K562 (cell line): ENCODE measurements at regions not wholly inside any gene's neighbourhood (a gene's known extent, or its start where the extent isn't known, plus 50 kb on each side); places are given as distances from the start of the nearest gene placed in this dataset.
A peak's percentile ranks its signal among the peaks of the same experiment; 100 is the strongest.

Experiments
- ATAC-seq: fragments of 200-7000 bp; cut with Tn5 transposase; 3 replicates; pipeline ENCODE4 v1.9.1; 2020; ENCODE audit warnings: moderate library complexity
- BruUV-seq: library from RNA; stranded (reverse); fragments of 400-500 nt; replicated peaks from 2 replicates; lab custom pipeline; 2021; lab: Mats Ljungman, UMichigan
- CTCF ChIA-PET: fragments of 300-600 bp; formaldehyde crosslinking; extraction: SDS; loops from one replicate; lab custom pipeline; 2021; ENCODE audit warnings: low intra/inter-chr PET ratio; lab: Yijun Ruan, JAX
- POLR2A ChIA-PET: fragments of 300-600, 350-650 bp; sonication (Branson Sonifier 250); formaldehyde crosslinking; extraction: SDS; loops from one replicate; lab custom pipeline; 2021; ENCODE audit warnings: antibody characterized with exemption, inconsistent platforms; lab: Yijun Ruan, JAX
- DNase-seq, 4 experiments: peaks; one replicate each; pipeline versions ENCODE4 v3.0.0 to v3.0.0-alpha.2; 2011 to 2018; ENCODE audit warnings: low spot score in 3 of 4, mixed read lengths in 3 of 4; ENCODE audit errors: extremely low read depth in 1 of 4
- FAIRE-seq: peaks from 2 replicates; lab custom pipeline; 2011; peaks lifted over from hg19 to GRCh38; lab: Jason Lieb, UNC
- H2AFZ ChIP-seq: 2 replicates; pipeline ENCODE4 v1.6.0; 2011; ENCODE audit warnings: low read depth, low read length, control low read depth, inconsistent platforms
- H3K27ac ChIP-seq: fragments of 200-600 bp; 3 replicates; pipeline ENCODE4 v1.8.0; 2011; ENCODE audit warnings: low read depth, mild to moderate bottlenecking, control low read depth, inconsistent platforms, low read length, moderate library complexity, mixed read lengths; ENCODE audit errors: extremely low read depth
- H3K27me3 ChIP-seq, 2 experiments: fragments of 300-600 bp in 1 of 2; 2 replicates in 1 of 2; 3 replicates in 1 of 2; pipeline versions ENCODE4 v1.6.0 to v1.8.0; 2011; ENCODE audit warnings: inconsistent platforms in 2 of 2, low read length in 2 of 2, mild to moderate bottlenecking in 1 of 2, mixed read lengths in 1 of 2, moderate library complexity in 1 of 2; ENCODE audit not compliant: control insufficient read depth in 2 of 2, insufficient read depth in 2 of 2
- H3K36me3 ChIP-seq: fragments of 300-600 bp; 3 replicates; pipeline ENCODE4 v1.8.0; 2011; ENCODE audit warnings: mild to moderate bottlenecking, low read length, inconsistent platforms; ENCODE audit not compliant: control insufficient read depth, insufficient read depth
- H3K4me1 ChIP-seq, 2 experiments: fragments of 200-600 bp in 1 of 2; replicated peaks in 1 of 2; 2 replicates in 1 of 2; 3 replicates in 1 of 2; pipeline versions ENCODE4 v1.5.1 to v1.8.0; 2011; ENCODE audit warnings: inconsistent platforms in 2 of 2, low read length in 2 of 2, mild to moderate bottlenecking in 1 of 2, mixed read lengths in 1 of 2, moderate library complexity in 1 of 2; ENCODE audit not compliant: control insufficient read depth in 2 of 2, insufficient read depth in 2 of 2
- H3K4me2 ChIP-seq: 2 replicates; pipeline ENCODE4 v1.6.1; 2011; ENCODE audit warnings: low read length, control low read depth, inconsistent platforms, mixed read lengths; ENCODE audit not compliant: insufficient read depth
- H3K4me3 ChIP-seq: fragments of 200-600 bp; sonication (generic), shearing (Covaris generic); 2 replicates; pipeline ENCODE4 v1.5.1; 2016; ENCODE audit warnings: control low read depth, inconsistent platforms
- H3K79me2 ChIP-seq: fragments of 200-600 bp; 3 replicates; pipeline ENCODE4 v1.8.0; 2011; ENCODE audit warnings: low read length, inconsistent platforms; ENCODE audit not compliant: control insufficient read depth, insufficient read depth
- H3K9ac ChIP-seq, 2 experiments: 2 replicates each; pipeline versions ENCODE4 v1.6.0 to v1.6.1; 2011; ENCODE audit warnings: low read depth in 2 of 2, low read length in 2 of 2, control low read depth in 1 of 2, inconsistent platforms in 1 of 2, mild to moderate bottlenecking in 1 of 2, mixed read lengths in 1 of 2; ENCODE audit not compliant: insufficient read depth in 1 of 2
- H3K9me1 ChIP-seq: one replicate; pipeline ENCODE4 v1.6.0; 2011; ENCODE audit warnings: inconsistent platforms, mild to moderate bottlenecking, low read length, moderate library complexity; ENCODE audit not compliant: control insufficient read depth, insufficient read depth
- H3K9me3 ChIP-seq: replicated peaks from 2 replicates; pipeline ENCODE4 v1.5.1; 2011; ENCODE audit warnings: low read depth, low read length, inconsistent platforms; ENCODE audit not compliant: control insufficient read depth, insufficient read depth
- H4K20me1 ChIP-seq: replicated peaks from 2 replicates; pipeline ENCODE4 v1.6.1; 2011; ENCODE audit warnings: low read length, inconsistent platforms, mixed read lengths; ENCODE audit not compliant: control insufficient read depth, insufficient read depth
- MEIS2 ChIP-seq: fragments of 450-650 bp; IDR thresholded peaks from 2 replicates; pipeline ENCODE4 v1.6.1; 2014; ENCODE audit warnings: mild to moderate bottlenecking; ENCODE audit not compliant: partially characterized antibody
- SNIP1 ChIP-seq: fragments of 450-650 bp; IDR thresholded peaks from 2 replicates; pipeline ENCODE4 v1.7.1; 2017; ENCODE audit warnings: low read depth, mild to moderate bottlenecking
- TEAD1 ChIP-seq, 2 experiments: fragments of 450-650 bp in 1 of 2; sonication (generic) in 1 of 2; formaldehyde crosslinking; IDR thresholded peaks; 2 replicates each; pipeline versions ENCODE4 v1.4.0 to v1.8.0; 2020 to 2022; ENCODE audit warnings: mild to moderate bottlenecking in 2 of 2, missing genetic modification reagents in 1 of 2
- WGBS: fragments of 100-300 bp; shearing (Covaris generic); methylation state at CpG from one replicate; pipeline ENCODE4 v1.1.6; 2016; ENCODE audit warnings: low coverage, mixed read lengths; ENCODE audit not compliant: insufficient coverage; ENCODE audit errors: missing lambda C conversion rate; 5-methylcytosine and 5-hydroxymethylcytosine counted together
- in situ Hi-C: fragments of 300-500 bp; cut with MboI; formaldehyde crosslinking; loops from 4 replicates; pipeline ENCODE4 v1.15.0; 2018; ENCODE audit warnings: inconsistent platforms, mixed read lengths
- intact Hi-C: fragments of 100-400 bp; cut with micrococcal nuclease; formaldehyde crosslinking; loops from 2 replicates; pipeline ENCODE4 v1.14.2; 2022

DNA sequence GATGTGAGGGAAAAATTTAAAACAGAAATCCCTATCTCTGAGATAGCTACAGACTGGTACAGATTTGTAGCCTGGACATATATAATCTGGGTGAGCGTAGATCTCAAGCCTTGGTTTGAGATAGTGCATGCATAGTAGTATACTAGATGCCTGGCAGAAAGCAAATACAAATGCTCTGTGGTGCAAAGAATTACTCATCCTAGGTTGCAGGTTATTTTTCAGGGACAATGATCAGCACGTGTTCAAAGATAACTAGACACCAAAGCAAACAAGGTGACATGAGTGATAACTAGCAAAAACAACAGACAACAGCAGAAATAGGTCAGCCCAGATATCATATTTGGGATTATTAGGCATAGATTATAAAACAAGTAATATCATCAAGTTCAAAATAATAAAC lies 292.5 kb downstream of the HLX start:
- TF ChIP-seq TEAD1 (CRISPR knock-in tag; IDR thresholded peaks at IDR 0.05) = no peak
- Histone ChIP-seq H4K20me1 (no peaks in the 10 kb centered on the region), H3K79me2 (no peaks in the 10 kb centered on the region), H3K4me2 (no peak overlapping the region), H3K9me3 (no peaks in the 10 kb centered on the region; the same call in 1 of the 2 replicates), H3K9ac (no peak overlapping the region), H2AFZ (no peak overlapping the region), H3K4me1 (no peaks in the 10 kb centered on the region), H3K36me3 (no peaks in the 10 kb centered on the region), H3K9me1 (no peaks in the 10 kb centered on the region), H3K27me3 (no peaks in the 10 kb centered on the region), H3K27ac (no peak overlapping the region), H3K4me3 (no peak overlapping the region)
- in situ Hi-C loops = no loop called here
- DNase-seq = no peak
- 2% methylated on average over 2 of the region's 2 CpGs for WGBS
- BruUV-seq = no TSS peak
- intact Hi-C loops = no loop called here
- ChIA-PET CTCF (no interaction called here), POLR2A (no interaction called here)
- FAIRE-seq = no peak
- ATAC-seq = no peak

DNA sequence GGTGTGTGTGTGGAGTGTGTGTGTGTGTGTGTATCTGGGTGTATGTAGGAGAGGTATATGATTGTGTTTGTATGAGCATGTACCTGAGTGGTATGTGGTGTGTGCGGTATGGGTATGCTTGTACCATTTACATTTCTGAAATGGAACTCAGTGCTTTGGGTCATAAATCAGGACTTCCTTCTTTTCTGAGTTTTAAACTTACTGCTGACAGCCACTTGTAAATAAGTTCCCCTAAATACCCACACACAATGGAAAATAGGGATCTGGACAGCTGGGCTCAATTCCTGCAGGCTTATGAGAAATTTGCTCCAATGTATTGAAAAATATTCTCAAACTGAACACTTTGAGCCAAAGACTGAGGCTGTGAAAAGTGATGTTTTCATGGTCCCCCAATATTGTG lies 293.6 kb downstream of the HLX start:
- no peaks in the 10 kb centered on the region for H3K9me1 ChIP-seq
- no peaks in the 10 kb centered on the region for H4K20me1 ChIP-seq
- H3K9ac ChIP-seq = no peak overlapping the region
- 0% methylated on average over 1 of the region's 1 CpG for WGBS
- H3K27me3 ChIP-seq = no peaks in the 10 kb centered on the region
- CTCF ChIA-PET = no interaction called here
- no peak overlapping the region for H2AFZ ChIP-seq
- DNase-seq (no peak), FAIRE-seq (no peak), ATAC-seq (no peak)
- no peaks in the 10 kb centered on the region for H3K79me2 ChIP-seq
- no peak overlapping the region for H3K4me2 ChIP-seq
- in situ Hi-C loops = no loop called here
- intact Hi-C loops = no loop called here
- no peak for TF ChIP-seq SNIP1
- peak; percentile 8 for TF ChIP-seq MEIS2
- TF ChIP-seq, all 486 proteins: peak for 1
- H3K4me1 ChIP-seq = no peaks in the 10 kb centered on the region
- H3K4me3 ChIP-seq = no peak overlapping the region
- no TSS peak for BruUV-seq
- no peak overlapping the region for H3K27ac ChIP-seq
- no peaks in the 10 kb centered on the region for H3K36me3 ChIP-seq
- no peaks in the 10 kb centered on the region; the same call in 1 of the 2 replicates for H3K9me3 ChIP-seq
- POLR2A ChIA-PET = no interaction called here
